HFFc6 (cell line): ENCODE measurements at regions not wholly inside any gene's neighbourhood (a gene's known extent, or its start where the extent isn't known, plus 50 kb on each side); places are given as distances from the start of the nearest gene placed in this dataset.

Experiments
- DNase-seq: peaks from one replicate; pipeline ENCODE4 v3.0.0-alpha.2; 2018
- H3K27ac Mint-ChIP-seq: 2 replicates; pipeline ENCODE4 v1.8.0; 2020; ENCODE audit warnings: mild to moderate bottlenecking, mixed read lengths
- H3K27me3 Mint-ChIP-seq: 2 replicates; pipeline ENCODE4 v1.8.0; 2021; ENCODE audit warnings: mild to moderate bottlenecking, moderate library complexity, mixed read lengths; ENCODE audit not compliant: insufficient read depth
- H3K36me3 Mint-ChIP-seq: 2 replicates; pipeline ENCODE4 v1.8.0; 2021; ENCODE audit warnings: low read depth, mixed read lengths
- H3K4me1 Mint-ChIP-seq: 2 replicates; pipeline ENCODE4 v1.8.0; 2020; ENCODE audit warnings: low read depth, mixed read lengths
- H3K4me3 Mint-ChIP-seq: 2 replicates; pipeline ENCODE4 v1.8.0; 2020; ENCODE audit warnings: mild to moderate bottlenecking, moderate library complexity, mixed read lengths
- H3K9me3 Mint-ChIP-seq: 2 replicates; pipeline ENCODE4 v1.8.0; 2020; ENCODE audit warnings: mild to moderate bottlenecking, mixed read lengths
- TF ChIP-seq, protein P1 (sequence below): fragments of 200-600 bp; sonication (generic); IDR thresholded peaks from 2 replicates; pipeline ENCODE4 v1.5.0; 2021; ENCODE audit warnings: antibody characterized with exemption, mild to moderate bottlenecking

DNA sequence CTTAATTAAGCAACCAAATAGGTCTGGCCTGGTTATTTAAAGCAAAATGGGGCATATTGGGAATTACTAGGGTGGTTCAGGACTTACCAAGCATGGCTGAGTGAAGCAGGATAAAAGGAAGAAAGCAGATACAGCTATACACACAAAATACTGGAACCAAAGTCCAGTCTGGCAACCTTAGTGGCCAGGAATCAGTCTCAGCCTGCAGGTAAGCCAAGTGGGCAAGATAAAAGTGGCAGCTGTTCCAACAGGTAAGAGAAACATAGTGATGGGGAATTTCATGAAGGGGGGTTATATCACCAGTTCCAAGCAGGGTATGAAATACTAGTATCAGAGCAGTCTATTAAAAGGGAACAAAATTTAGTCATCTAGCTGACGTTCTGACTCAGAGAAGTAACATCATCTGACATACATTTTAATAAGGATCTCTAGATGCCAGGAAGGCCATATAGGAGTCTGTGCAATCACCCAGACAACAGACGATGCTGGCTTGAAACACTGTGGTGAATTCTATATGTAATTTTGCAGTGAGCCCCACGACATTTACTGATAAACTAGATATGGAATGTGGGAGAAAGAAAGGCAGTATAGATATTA, 292.1 kb upstream of the HSF2 start:
- no peaks in the 10 kb centered on the region for H3K36me3 Mint-ChIP-seq
- H3K4me3 Mint-ChIP-seq, result no peak overlapping the region
- H3K27me3 Mint-ChIP-seq, result peaks cover 2% of the 10 kb centered on the region; the same call in 1 of the 2 replicates
- TF ChIP-seq, protein P1, sequence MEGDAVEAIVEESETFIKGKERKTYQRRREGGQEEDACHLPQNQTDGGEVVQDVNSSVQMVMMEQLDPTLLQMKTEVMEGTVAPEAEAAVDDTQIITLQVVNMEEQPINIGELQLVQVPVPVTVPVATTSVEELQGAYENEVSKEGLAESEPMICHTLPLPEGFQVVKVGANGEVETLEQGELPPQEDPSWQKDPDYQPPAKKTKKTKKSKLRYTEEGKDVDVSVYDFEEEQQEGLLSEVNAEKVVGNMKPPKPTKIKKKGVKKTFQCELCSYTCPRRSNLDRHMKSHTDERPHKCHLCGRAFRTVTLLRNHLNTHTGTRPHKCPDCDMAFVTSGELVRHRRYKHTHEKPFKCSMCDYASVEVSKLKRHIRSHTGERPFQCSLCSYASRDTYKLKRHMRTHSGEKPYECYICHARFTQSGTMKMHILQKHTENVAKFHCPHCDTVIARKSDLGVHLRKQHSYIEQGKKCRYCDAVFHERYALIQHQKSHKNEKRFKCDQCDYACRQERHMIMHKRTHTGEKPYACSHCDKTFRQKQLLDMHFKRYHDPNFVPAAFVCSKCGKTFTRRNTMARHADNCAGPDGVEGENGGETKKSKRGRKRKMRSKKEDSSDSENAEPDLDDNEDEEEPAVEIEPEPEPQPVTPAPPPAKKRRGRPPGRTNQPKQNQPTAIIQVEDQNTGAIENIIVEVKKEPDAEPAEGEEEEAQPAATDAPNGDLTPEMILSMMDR, result no peak
- H3K4me1 Mint-ChIP-seq, result no peaks in the 10 kb centered on the region
- no peak for DNase-seq
- H3K27ac Mint-ChIP-seq, result no peak overlapping the region
- H3K9me3 Mint-ChIP-seq, result no peaks in the 10 kb centered on the region

DNA sequence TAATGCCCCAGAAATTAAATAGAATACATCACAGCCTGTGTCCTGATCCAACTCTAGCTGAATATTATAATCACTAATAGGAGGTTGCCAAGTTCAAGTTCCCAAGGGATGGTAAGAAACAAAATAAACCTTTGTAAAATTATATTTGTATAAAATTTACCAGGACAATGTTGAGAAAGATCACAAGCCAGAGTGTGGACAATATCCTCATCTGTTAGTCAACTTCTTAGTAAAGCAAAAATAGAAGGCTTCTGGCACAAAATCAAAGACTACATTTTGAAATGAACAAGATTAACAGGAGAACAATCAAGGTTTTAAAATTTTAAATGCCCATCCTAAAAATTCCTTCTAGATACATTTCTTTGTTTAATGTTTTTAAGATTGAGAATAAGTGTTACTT, 290.4 kb upstream of the HSF2 start:
- peaks cover 2% of the 10 kb centered on the region; the same call in 1 of the 2 replicates for H3K27me3 Mint-ChIP-seq
- H3K4me1 Mint-ChIP-seq, result no peaks in the 10 kb centered on the region
- DNase-seq, result no peak
- TF ChIP-seq, protein P1, result no peak
- no peaks in the 10 kb centered on the region for H3K9me3 Mint-ChIP-seq
- no peak overlapping the region for H3K27ac Mint-ChIP-seq
- H3K4me3 Mint-ChIP-seq, result no peak overlapping the region
- H3K36me3 Mint-ChIP-seq, result no peaks in the 10 kb centered on the region

DNA sequence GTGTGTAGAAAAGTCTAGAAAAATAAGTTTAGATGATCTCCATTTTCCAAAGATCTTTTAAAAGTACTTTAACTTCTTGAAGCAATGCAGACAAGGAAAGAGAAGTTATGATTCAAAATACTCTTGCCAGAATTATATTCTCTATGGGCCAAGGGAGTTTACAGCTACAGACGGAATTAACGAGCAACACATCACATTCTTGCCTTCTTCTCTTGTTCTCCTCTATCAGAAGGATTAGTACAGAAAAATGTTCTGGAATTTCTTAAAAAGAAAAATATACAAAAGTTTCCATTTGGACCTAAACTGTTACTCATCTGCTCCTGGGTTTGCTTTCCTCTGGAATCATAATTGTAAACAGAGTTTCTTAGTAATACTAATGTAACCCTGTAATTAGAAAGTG, 284.7 kb upstream of the HSF2 start:
- H3K27me3 Mint-ChIP-seq, result peaks cover 2% of the 10 kb centered on the region; the same call in 1 of the 2 replicates
- H3K36me3 Mint-ChIP-seq, result no peaks in the 10 kb centered on the region
- no peak overlapping the region for H3K27ac Mint-ChIP-seq
- no peaks in the 10 kb centered on the region for H3K4me1 Mint-ChIP-seq
- TF ChIP-seq, protein P1, result no peak
- H3K9me3 Mint-ChIP-seq, result no peaks in the 10 kb centered on the region
- H3K4me3 Mint-ChIP-seq, result no peak overlapping the region
- DNase-seq, result no peak

DNA sequence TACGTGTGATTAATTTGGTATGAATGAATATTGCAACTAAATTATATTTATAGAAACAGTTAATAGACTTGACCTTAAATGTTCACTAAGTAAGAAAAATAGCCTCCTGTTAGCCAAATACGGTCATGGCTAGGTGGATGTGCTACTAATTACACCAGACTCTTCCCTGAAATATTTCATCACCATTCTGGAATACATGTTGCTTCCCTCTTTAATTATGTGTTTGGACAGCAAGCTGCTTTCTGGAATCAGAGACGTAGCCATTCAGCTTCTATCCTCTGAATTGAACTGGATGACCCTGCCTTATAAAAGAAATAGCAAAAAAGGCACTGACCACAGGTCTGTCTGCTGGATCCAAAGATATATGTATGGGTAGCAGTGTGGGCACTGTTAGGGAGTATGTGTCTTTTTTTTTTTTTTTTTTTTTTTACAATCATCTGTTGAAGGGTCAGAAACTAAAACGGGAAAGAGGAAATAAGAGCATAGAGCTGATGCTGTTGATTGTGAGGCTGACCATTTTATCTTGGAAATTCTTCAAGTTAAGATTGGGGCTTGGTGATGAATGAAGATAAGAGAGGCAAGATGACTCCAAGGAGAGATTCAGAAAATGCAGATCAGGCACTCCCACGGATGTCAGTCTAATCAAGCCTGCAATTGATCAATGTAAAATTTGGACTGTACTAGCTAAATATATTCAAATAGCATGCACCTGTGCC, 283.2 kb upstream of the HSF2 start:
- TF ChIP-seq, protein P1, result no peak
- no peak for DNase-seq
- peaks cover 2% of the 10 kb centered on the region; the same call in 1 of the 2 replicates for H3K27me3 Mint-ChIP-seq
- H3K27ac Mint-ChIP-seq, result no peak overlapping the region
- H3K36me3 Mint-ChIP-seq, result no peaks in the 10 kb centered on the region
- H3K4me3 Mint-ChIP-seq, result no peak overlapping the region
- no peaks in the 10 kb centered on the region for H3K4me1 Mint-ChIP-seq
- H3K9me3 Mint-ChIP-seq, result no peaks in the 10 kb centered on the region

DNA sequence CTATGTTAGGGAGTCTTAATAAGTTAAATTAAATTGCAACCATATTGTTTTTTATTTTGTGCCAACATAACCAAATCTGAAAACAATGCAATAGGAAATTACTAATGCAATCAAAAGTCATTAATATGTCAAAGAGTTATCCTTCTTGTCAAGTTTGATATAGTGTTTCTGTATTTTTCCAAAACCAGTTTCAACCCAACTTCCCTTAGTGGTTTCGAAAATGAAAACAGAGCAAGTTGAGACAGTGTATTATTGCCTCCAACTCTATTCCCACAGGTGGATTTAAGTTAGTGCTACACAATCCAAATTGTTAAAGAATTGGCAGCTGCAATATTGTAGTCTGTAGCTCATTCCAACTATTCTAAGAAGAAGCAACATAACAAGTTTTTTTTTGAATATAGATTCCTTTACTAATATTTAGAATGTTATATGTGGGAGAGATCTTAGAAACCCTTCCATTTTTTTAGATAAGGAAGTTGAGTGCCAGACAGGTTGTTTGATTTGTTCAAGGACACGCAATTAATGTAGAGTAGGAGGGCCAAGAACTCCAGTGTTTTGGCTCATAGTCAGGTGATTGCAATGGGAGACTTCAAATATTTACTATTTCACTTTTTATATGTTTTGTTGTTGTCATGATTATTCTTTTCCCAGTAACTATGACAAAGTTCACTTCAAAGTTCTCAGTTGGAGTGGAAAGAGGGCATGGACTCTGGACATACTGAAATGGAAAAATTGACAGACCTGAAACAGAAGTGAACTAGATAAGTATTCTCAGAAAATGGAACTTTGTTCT, 282.4 kb upstream of the HSF2 start:
- no peak overlapping the region for H3K4me3 Mint-ChIP-seq
- no peak overlapping the region for H3K27ac Mint-ChIP-seq
- DNase-seq, result no peak
- no peaks in the 10 kb centered on the region for H3K36me3 Mint-ChIP-seq
- no peaks in the 10 kb centered on the region for H3K9me3 Mint-ChIP-seq
- no peaks in the 10 kb centered on the region for H3K27me3 Mint-ChIP-seq
- TF ChIP-seq, protein P1, result no peak
- no peaks in the 10 kb centered on the region for H3K4me1 Mint-ChIP-seq
